ENCODE measurements at regions not wholly inside any gene's neighbourhood (a gene's known extent, or its start where the extent isn't known, plus 50 kb on each side); places are given as distances from the start of the nearest gene placed in this dataset.
A peak's percentile ranks its signal among the peaks of the same experiment; 100 is the strongest.

DNA sequence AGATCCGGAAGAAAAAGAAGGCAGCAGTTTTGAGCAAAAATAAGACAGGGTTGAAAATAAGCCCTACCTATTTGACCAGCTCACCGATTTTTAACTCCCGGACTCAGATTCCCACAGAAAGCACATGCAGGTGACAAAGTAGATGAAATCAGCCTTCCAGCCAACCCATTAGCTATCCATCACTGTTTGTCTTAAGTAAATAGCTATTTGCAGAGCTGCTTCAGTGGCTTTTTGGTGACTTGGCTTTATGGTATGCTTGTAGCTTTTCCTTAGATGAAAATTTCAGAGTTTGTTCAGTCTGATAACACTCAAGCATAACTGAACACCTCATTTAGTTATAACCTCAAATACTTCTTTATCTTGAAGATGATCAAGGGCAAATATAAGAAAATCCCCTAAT lies 192.6 kb downstream of the HIPK3 start:
- Histone ChIP-seq H2AFZ (no peak overlapping the region), H3K4me1 (ENCODE audit: insufficient read depth) (peaks cover 68% of the 10 kb centered on the region), H3K9me3 (ENCODE audit: low read depth) (no peaks in the 10 kb centered on the region), H3K9me2 (ENCODE audit: insufficient read depth) (no peaks in the 10 kb centered on the region), H3K27ac (no peak overlapping the region), H3K79me2 (ENCODE audit: insufficient read depth) (peaks cover 85% of the 10 kb centered on the region), H3K9ac (no peak overlapping the region), H4K20me1 (ENCODE audit: insufficient read depth) (no peaks in the 10 kb centered on the region), H3K27me3 (replicated peaks; ENCODE audit: insufficient read depth) (no peaks in the 10 kb centered on the region), H3K4me3 (no peak overlapping the region), H3F3A (ENCODE audit: insufficient read depth) (peaks cover 57% of the 10 kb centered on the region), H3K4me2 (ENCODE audit: unreplicated experiment) (peak overlapping the region; percentile 41), H3K36me3 (ENCODE audit: low read depth) (no peaks in the 10 kb centered on the region)
- no peak for TF ChIP-seq EZH2 (IDR thresholded peaks at IDR 0.05; ENCODE audit: insufficient read depth, poor library complexity, severe bottlenecking)
- TF ChIP-seq EZH2phosphoT487 (IDR thresholded peaks at IDR 0.05; ENCODE audit: insufficient read depth, low read depth): no peak
- DNase-seq: peak; percentile 53
- WGBS, 2 experiments (ENCODE audit: low coverage in 1 of 2, low lambda C conversion rate in 2 of 2, missing lambda C conversion rate in 2 of 2): 95 to 100% methylated on average over 3 of the region's 3 CpGs
- in situ Hi-C loops (cut with MboI): no loop called here

DNA sequence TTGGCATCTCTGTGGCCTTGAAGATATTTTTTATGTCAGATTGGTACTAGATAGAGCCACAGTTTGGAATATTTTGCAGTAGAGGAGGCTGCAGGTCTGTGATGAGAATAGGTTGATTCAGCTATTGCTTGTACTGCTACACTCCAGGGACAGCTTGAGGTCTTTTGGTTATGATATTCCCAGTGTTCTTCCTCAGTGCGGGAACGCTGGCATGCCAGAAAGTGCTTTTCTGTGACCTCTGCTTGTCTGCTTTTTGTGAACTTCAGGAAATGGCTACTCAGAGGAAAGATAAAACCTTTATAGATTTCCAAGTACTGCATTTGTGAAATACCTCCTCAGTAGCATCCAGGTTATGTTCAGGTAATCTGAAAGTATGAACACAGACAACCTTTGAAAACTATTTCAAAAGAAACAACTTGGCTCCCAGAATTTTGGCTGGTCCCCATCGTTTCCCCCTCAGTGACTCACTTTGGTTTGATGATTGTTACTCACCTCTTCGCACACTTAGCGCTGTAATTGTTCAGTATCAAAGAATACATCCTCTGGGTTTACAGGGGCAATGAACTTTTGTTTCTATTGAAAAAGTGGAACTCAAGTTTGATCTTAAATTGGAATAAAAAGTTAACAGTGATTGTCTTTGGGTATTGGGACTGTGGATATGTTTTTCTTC lies 191.4 kb downstream of the HIPK3 start:
- Histone ChIP-seq H3F3A (ENCODE audit: insufficient read depth) (peaks cover 48% of the 10 kb centered on the region), H3K4me1 (ENCODE audit: insufficient read depth) (peaks cover 73% of the 10 kb centered on the region), H3K4me2 (ENCODE audit: unreplicated experiment) (no peak overlapping the region), H4K20me1 (ENCODE audit: insufficient read depth) (no peaks in the 10 kb centered on the region), H3K27me3 (replicated peaks; ENCODE audit: insufficient read depth) (no peaks in the 10 kb centered on the region), H3K9me2 (ENCODE audit: insufficient read depth) (no peaks in the 10 kb centered on the region), H3K27ac (peak overlapping the region; percentile 19; the same call in 1 of the 2 replicates), H3K9ac (no peak overlapping the region), H3K9me3 (ENCODE audit: low read depth) (no peaks in the 10 kb centered on the region), H3K4me3 (no peak overlapping the region), H2AFZ (no peak overlapping the region), H3K79me2 (ENCODE audit: insufficient read depth) (peaks cover 85% of the 10 kb centered on the region), H3K36me3 (ENCODE audit: low read depth) (no peaks in the 10 kb centered on the region)
- 51 to 59% methylated on average over 5 of the region's 5 CpGs for WGBS, 2 experiments (ENCODE audit: low coverage in 1 of 2, low lambda C conversion rate in 2 of 2, missing lambda C conversion rate in 2 of 2)
- in situ Hi-C loops (cut with MboI): no loop called here
- peak; percentile 75 for DNase-seq
- TF ChIP-seq EZH2phosphoT487 (IDR thresholded peaks at IDR 0.05; ENCODE audit: insufficient read depth, low read depth) (no peak), EZH2 (IDR thresholded peaks at IDR 0.05; ENCODE audit: insufficient read depth, poor library complexity, severe bottlenecking) (no peak)

DNA sequence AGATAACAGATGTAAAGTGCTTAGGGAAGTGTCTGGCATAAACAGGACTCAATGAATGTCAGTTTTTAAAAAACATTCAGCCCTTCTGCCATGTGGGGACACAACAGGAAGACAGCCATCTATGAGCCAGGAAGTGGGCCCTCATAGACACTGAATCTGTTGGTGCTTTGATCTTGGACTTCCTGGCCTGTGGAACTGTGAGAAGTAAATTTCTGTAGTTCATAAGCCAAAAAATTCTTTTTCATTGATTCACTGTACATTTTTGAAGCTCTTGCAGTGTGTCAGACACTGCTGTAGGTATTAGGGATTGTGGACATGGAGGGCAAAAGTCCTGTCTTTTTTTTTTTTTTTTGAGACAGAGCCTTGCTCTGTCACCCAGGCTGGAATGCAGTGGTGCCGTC lies 188.6 kb downstream of the HIPK3 start:
- Histone ChIP-seq H3K79me2 (ENCODE audit: insufficient read depth) (peaks cover 81% of the 10 kb centered on the region), H3K9me2 (ENCODE audit: insufficient read depth) (no peaks in the 10 kb centered on the region), H3K4me1 (ENCODE audit: insufficient read depth) (peaks cover 56% of the 10 kb centered on the region), H3K9ac (peak overlapping the region; percentile 32), H3K27me3 (replicated peaks; ENCODE audit: insufficient read depth) (no peaks in the 10 kb centered on the region), H3K9me3 (ENCODE audit: low read depth) (no peaks in the 10 kb centered on the region), H3K36me3 (ENCODE audit: low read depth) (no peaks in the 10 kb centered on the region), H3K4me3 (no peak overlapping the region), H3F3A (ENCODE audit: insufficient read depth) (peaks cover 40% of the 10 kb centered on the region), H3K27ac (peak overlapping the region; percentile 76), H2AFZ (peak overlapping the region; percentile 14; the same call in 1 of the 2 replicates), H4K20me1 (ENCODE audit: insufficient read depth) (no peaks in the 10 kb centered on the region), H3K4me2 (ENCODE audit: unreplicated experiment) (peak overlapping the region; percentile 44)
- in situ Hi-C loops (cut with MboI): no loop called here
- 0% methylated on average over 1 of the region's 1 CpG for WGBS, 2 experiments (ENCODE audit: low coverage in 1 of 2, low lambda C conversion rate in 2 of 2, missing lambda C conversion rate in 2 of 2)
- TF ChIP-seq EZH2phosphoT487 (IDR thresholded peaks at IDR 0.05; ENCODE audit: insufficient read depth, low read depth): no peak
- no peak for TF ChIP-seq EZH2 (IDR thresholded peaks at IDR 0.05; ENCODE audit: insufficient read depth, poor library complexity, severe bottlenecking)
- peak; percentile 77 for DNase-seq

DNA sequence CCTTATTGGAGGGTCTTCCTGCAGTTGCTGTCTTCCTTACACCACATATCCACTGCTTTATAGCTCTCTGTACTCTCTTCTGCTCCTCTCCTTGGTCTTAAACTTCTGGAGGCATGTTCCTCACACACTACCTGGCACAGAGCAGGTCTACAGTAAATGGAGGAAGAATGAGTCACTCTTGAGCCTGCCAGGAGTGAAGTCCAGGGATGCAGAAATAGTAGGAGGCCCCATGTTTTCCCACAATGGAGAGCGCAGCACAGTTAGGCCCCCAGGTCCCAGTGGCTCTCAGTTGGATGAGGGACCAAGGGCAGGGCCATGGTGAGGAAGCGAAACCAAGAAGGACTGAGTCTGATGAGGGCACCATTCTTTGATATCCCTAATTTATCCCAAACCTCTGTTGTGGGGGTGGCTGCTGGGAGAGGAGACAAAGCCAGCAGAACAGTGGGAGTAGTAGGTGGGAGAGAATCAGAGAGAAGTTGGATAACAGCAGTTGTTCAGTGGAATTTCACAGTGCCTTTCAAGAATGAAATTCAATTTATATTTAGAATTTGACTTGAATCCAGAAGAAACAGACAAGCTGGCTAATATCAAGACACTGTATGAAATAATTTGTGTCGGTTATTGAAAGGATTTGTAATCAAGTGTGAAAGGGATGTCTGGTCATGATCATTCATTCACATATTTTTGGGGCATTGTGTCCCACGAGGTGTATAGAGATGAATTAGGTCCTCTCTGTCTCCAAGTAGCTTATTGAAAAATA lies 187.8 kb downstream of the HIPK3 start:
- Histone ChIP-seq H3K27ac (peak overlapping the region; percentile 76), H3K36me3 (ENCODE audit: low read depth) (no peaks in the 10 kb centered on the region), H3F3A (ENCODE audit: insufficient read depth) (peaks cover 40% of the 10 kb centered on the region), H3K4me1 (ENCODE audit: insufficient read depth) (peaks cover 53% of the 10 kb centered on the region), H3K9me2 (ENCODE audit: insufficient read depth) (no peaks in the 10 kb centered on the region), H3K79me2 (ENCODE audit: insufficient read depth) (peaks cover 78% of the 10 kb centered on the region), H3K9me3 (ENCODE audit: low read depth) (no peaks in the 10 kb centered on the region), H4K20me1 (ENCODE audit: insufficient read depth) (no peaks in the 10 kb centered on the region), H2AFZ (peak overlapping the region; percentile 14; the same call in 1 of the 2 replicates), H3K4me2 (ENCODE audit: unreplicated experiment) (peak overlapping the region; percentile 44), H3K9ac (peak overlapping the region; percentile 32), H3K4me3 (no peak overlapping the region), H3K27me3 (replicated peaks; ENCODE audit: insufficient read depth) (no peaks in the 10 kb centered on the region)
- peak; percentile 35 for DNase-seq
- WGBS, 2 experiments (ENCODE audit: low coverage in 1 of 2, low lambda C conversion rate in 2 of 2, missing lambda C conversion rate in 2 of 2): 51 to 58% methylated on average over 4 of the region's 4 CpGs
- in situ Hi-C loops (cut with MboI): no loop called here
- TF ChIP-seq EZH2phosphoT487 (IDR thresholded peaks at IDR 0.05; ENCODE audit: insufficient read depth, low read depth): no peak
- no peak for TF ChIP-seq EZH2 (IDR thresholded peaks at IDR 0.05; ENCODE audit: insufficient read depth, poor library complexity, severe bottlenecking)

All from GM23248 (cell line).